ENCODE measurements at regions not wholly inside any gene's neighbourhood (a gene's known extent, or its start where the extent isn't known, plus 50 kb on each side); places are given as distances from the start of the nearest gene placed in this dataset.

DNA sequence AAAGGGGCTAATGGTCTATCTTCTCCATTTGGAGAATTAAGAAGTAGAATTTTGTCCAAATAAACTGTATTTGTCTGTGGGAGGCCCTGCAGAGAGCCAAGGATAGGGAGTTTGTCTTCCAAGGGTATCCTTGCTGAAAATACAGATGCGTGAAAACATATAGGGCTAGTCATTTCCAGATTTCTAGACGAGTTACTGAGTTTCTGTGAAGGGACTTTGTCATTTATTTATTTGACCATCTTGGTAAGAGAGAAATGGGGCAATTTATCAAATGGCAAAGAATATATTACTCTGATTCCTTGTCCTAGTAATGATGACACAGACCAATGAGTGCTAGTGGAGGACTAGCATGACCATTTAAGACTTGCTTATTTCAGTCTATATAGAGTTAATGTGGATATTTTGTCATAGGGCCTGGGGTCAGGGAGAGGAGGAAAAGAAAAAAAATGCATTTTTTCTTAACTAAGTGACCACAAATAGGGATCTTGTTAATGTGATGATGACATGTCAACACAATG, 376.6 kb upstream of the ONECUT1 start:
- TF ChIP-seq, protein P1, sequence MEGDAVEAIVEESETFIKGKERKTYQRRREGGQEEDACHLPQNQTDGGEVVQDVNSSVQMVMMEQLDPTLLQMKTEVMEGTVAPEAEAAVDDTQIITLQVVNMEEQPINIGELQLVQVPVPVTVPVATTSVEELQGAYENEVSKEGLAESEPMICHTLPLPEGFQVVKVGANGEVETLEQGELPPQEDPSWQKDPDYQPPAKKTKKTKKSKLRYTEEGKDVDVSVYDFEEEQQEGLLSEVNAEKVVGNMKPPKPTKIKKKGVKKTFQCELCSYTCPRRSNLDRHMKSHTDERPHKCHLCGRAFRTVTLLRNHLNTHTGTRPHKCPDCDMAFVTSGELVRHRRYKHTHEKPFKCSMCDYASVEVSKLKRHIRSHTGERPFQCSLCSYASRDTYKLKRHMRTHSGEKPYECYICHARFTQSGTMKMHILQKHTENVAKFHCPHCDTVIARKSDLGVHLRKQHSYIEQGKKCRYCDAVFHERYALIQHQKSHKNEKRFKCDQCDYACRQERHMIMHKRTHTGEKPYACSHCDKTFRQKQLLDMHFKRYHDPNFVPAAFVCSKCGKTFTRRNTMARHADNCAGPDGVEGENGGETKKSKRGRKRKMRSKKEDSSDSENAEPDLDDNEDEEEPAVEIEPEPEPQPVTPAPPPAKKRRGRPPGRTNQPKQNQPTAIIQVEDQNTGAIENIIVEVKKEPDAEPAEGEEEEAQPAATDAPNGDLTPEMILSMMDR (IDR thresholded peaks at IDR 0.05) = no peak
- no peak for TF ChIP-seq EZH2phosphoT487 (IDR thresholded peaks at IDR 0.05)
- no peak for TF ChIP-seq EZH2 (IDR thresholded peaks at IDR 0.05)
- Histone ChIP-seq H3K4me2 (no peak overlapping the region), H3K4me3 (no peak overlapping the region), H3K27ac (no peak overlapping the region), H3K36me3 (no peaks in the 10 kb centered on the region), H3K4me1 (no peaks in the 10 kb centered on the region), H3K27me3 (no peaks in the 10 kb centered on the region), H3K9me3 (ENCODE audit: low read depth) (no peaks in the 10 kb centered on the region), H4K20me1 (ENCODE audit: low read depth) (no peaks in the 10 kb centered on the region), H2AFZ (replicated peaks) (no peak overlapping the region), H3K9ac (no peak overlapping the region), H3F3A (ENCODE audit: low read depth) (no peaks in the 10 kb centered on the region), H3K79me2 (ENCODE audit: low read depth) (no peaks in the 10 kb centered on the region)
- no peaks in the 10 kb centered on the region for H3K27me3 Mint-ChIP-seq (ENCODE audit: insufficient read depth, low read depth)
- no peak overlapping the region for H3K4me3 Mint-ChIP-seq
- no peaks in the 10 kb centered on the region for H3K36me3 Mint-ChIP-seq
- no peak overlapping the region for H3K27ac Mint-ChIP-seq
- H3K4me1 Mint-ChIP-seq = no peaks in the 10 kb centered on the region
- H3K9me3 Mint-ChIP-seq = no peaks in the 10 kb centered on the region
- DNase-seq (ENCODE audit: low spot score) = no peak

DNA sequence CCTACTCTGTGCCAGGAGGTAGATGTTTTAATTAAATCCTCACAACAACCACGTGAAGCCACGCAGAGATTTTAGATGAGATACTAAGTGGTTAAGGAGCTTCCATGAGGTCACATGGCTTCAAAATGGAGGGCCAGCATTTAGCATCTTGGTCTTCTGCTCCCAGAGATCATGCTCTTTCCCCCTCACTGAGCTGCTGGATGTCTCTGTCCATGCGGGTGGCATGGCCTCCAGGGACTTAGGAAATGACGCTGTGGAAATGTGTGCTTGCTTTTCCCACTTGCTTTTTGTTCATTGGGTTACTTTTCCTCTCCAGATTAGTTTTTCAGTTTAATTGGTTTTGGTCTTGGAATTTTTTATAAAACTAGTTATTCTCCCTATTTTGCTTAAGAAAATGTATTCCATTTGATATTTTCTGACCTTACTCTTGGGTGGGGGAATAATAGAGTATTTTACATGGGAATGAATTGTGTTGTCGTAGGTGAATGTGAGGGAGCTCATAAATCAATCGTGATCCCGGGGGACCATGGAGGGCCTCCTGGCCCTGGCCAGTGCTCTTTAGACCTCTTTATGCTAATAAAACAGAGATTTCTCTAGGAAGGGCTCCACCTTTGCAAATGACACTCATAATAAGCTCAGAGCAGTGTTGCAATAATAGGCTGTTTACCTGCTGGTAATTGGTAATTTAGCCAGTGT, 376.0 kb upstream of the ONECUT1 start:
- no peak overlapping the region for H3K9ac ChIP-seq
- H3F3A ChIP-seq (ENCODE audit: low read depth) = no peaks in the 10 kb centered on the region
- no peak for DNase-seq (ENCODE audit: low spot score)
- no peak overlapping the region for H2AFZ ChIP-seq (replicated peaks)
- H3K9me3 ChIP-seq (ENCODE audit: low read depth) = no peaks in the 10 kb centered on the region
- H3K27ac ChIP-seq = no peak overlapping the region
- H3K4me3 Mint-ChIP-seq = no peak overlapping the region
- no peaks in the 10 kb centered on the region for H3K27me3 Mint-ChIP-seq (ENCODE audit: insufficient read depth, low read depth)
- H3K9me3 Mint-ChIP-seq = no peaks in the 10 kb centered on the region
- no peak overlapping the region for H3K27ac Mint-ChIP-seq
- H3K36me3 ChIP-seq = no peaks in the 10 kb centered on the region
- H4K20me1 ChIP-seq (ENCODE audit: low read depth) = no peaks in the 10 kb centered on the region
- H3K79me2 ChIP-seq (ENCODE audit: low read depth) = no peaks in the 10 kb centered on the region
- no peak overlapping the region for H3K4me2 ChIP-seq
- H3K27me3 ChIP-seq = no peaks in the 10 kb centered on the region
- H3K36me3 Mint-ChIP-seq = no peaks in the 10 kb centered on the region
- H3K4me1 Mint-ChIP-seq = no peaks in the 10 kb centered on the region
- H3K4me3 ChIP-seq = no peak overlapping the region
- TF ChIP-seq EZH2phosphoT487 (IDR thresholded peaks at IDR 0.05) (no peak), EZH2 (IDR thresholded peaks at IDR 0.05) (no peak)
- TF ChIP-seq, protein P1 (IDR thresholded peaks at IDR 0.05) = no peak
- no peaks in the 10 kb centered on the region for H3K4me1 ChIP-seq

DNA sequence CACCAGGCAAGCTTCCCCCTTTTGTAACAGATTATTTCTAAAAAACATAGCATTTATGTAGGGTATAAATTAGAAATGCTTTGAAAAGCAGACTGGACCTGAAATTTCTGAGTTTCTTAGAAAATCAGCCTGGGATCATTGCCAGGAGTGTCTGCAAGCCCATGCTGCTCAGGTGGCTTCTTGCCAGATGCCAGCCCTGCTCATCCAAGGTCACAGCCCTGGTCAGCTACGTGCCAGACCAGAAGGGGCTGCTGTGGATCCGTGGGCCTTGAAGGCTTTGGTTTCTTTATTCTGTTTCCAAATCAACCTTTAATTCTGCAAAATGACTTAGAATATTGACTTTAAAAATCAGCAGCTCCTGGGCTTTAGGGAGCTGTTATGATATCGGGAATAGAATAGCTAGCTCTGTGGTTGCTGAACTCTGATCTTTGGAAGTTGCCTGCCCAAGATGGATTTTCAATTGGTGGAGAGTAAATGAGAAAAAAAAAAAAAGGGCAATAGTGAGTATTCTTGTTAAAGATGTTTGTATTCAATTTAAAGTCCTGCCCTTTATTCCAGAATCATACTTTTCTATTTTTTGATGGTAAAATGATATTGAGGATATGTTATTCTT, 370.1 kb upstream of the ONECUT1 start:
- no peak for TF ChIP-seq EZH2phosphoT487 (IDR thresholded peaks at IDR 0.05)
- TF ChIP-seq, protein P1 (IDR thresholded peaks at IDR 0.05) = no peak
- no peak for TF ChIP-seq EZH2 (IDR thresholded peaks at IDR 0.05)
- Histone ChIP-seq H3K4me1 (no peaks in the 10 kb centered on the region), H3F3A (ENCODE audit: low read depth) (no peaks in the 10 kb centered on the region), H3K79me2 (ENCODE audit: low read depth) (no peaks in the 10 kb centered on the region), H3K4me3 (no peak overlapping the region), H3K9me3 (ENCODE audit: low read depth) (no peaks in the 10 kb centered on the region), H2AFZ (replicated peaks) (no peak overlapping the region), H4K20me1 (ENCODE audit: low read depth) (no peaks in the 10 kb centered on the region), H3K27ac (no peak overlapping the region), H3K4me2 (no peak overlapping the region), H3K36me3 (no peaks in the 10 kb centered on the region), H3K27me3 (no peaks in the 10 kb centered on the region), H3K9ac (no peak overlapping the region)
- Mint-ChIP-seq H3K9me3 (no peaks in the 10 kb centered on the region), H3K36me3 (no peaks in the 10 kb centered on the region), H3K27ac (no peak overlapping the region), H3K4me1 (peaks cover 4% of the 10 kb centered on the region), H3K4me3 (no peak overlapping the region), H3K27me3 (ENCODE audit: insufficient read depth, low read depth) (no peaks in the 10 kb centered on the region)
- no peak for DNase-seq (ENCODE audit: low spot score)
